Cardiac muscle cell (in vitro differentiated cells and primary cell): ENCODE measurements at regions not wholly inside any gene's neighbourhood (a gene's known extent, or its start where the extent isn't known, plus 50 kb on each side); places are given as distances from the start of the nearest gene placed in this dataset.
"Not testable (repeated sequence)": the region's sequence is repeated elsewhere in the genome, so short reads cannot be mapped to it uniquely, and the experiment has no call there.

Experiments
- DNase-seq, 2 donors: peaks; one replicate each; pipeline versions ENCODE4 v3.0.0 to v3.0.0-alpha.2; 2010 to 2017; ENCODE audit warnings: low read depth in 1 of 2, low spot score in 1 of 2
- H3K27ac ChIP-seq: fragments of 200-600 bp; sonication (generic); 2 replicates; pipeline ENCODE4 v1.5.1; 2016
- H3K27me3 ChIP-seq: fragments of 200-600 bp; sonication (generic); 2 replicates; pipeline ENCODE4 v1.6.0; 2016; ENCODE audit warnings: control low read depth
- H3K36me3 ChIP-seq: fragments of 200-600 bp; sonication (generic); 2 replicates; pipeline ENCODE4 v1.5.1; 2016; ENCODE audit warnings: control low read depth
- H3K4me1 ChIP-seq: fragments of 200-600 bp; sonication (generic); 2 replicates; pipeline ENCODE4 v1.8.1; 2017; ENCODE audit warnings: low read depth, mild to moderate bottlenecking, mixed run types
- H3K4me3 ChIP-seq: fragments of 200-600 bp; sonication (generic); 2 replicates; pipeline ENCODE4 v1.5.1; 2016; ENCODE audit warnings: mild to moderate bottlenecking
- H3K9me3 ChIP-seq: fragments of 200-600 bp; sonication (generic); 2 replicates; pipeline ENCODE4 v1.5.1; 2017; ENCODE audit warnings: low read depth, mild to moderate bottlenecking, control low read depth
- TF ChIP-seq, protein P1 (sequence below): IDR thresholded peaks from 2 replicates; pipeline ENCODE4 v1.5.1; 2012; ENCODE audit warnings: low read depth, mild to moderate bottlenecking, low read length

DNA sequence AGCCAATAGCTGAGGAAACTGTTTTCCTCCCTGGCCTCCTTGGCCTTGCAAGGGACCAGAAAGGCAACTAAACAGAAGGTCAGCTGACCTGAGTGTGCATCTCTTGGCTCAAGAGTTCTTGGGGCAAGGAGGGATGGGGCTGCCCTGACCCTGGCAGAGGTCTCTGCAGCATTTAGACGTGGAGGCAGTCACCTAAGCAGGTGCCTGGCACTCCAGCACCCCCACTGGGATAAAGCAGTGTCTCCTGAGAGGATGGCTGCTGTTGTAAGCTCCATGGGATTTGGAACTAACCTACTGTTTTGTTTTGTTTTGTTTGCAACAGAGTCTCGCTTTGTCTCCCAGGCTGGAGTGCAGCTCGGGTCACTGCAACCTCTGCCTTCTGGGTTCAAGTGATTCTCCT, 185.2 kb downstream of the TBC1D2B start:
- no peaks in the 10 kb centered on the region for H3K9me3 ChIP-seq
- no peaks in the 10 kb centered on the region for H3K27me3 ChIP-seq
- no peak overlapping the region for H3K27ac ChIP-seq
- peaks cover 8% of the 10 kb centered on the region for H3K4me1 ChIP-seq
- no peak for DNase-seq
- H3K36me3 ChIP-seq = no peaks in the 10 kb centered on the region
- TF ChIP-seq, protein P1, sequence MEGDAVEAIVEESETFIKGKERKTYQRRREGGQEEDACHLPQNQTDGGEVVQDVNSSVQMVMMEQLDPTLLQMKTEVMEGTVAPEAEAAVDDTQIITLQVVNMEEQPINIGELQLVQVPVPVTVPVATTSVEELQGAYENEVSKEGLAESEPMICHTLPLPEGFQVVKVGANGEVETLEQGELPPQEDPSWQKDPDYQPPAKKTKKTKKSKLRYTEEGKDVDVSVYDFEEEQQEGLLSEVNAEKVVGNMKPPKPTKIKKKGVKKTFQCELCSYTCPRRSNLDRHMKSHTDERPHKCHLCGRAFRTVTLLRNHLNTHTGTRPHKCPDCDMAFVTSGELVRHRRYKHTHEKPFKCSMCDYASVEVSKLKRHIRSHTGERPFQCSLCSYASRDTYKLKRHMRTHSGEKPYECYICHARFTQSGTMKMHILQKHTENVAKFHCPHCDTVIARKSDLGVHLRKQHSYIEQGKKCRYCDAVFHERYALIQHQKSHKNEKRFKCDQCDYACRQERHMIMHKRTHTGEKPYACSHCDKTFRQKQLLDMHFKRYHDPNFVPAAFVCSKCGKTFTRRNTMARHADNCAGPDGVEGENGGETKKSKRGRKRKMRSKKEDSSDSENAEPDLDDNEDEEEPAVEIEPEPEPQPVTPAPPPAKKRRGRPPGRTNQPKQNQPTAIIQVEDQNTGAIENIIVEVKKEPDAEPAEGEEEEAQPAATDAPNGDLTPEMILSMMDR = no peak
- no peak overlapping the region for H3K4me3 ChIP-seq

DNA sequence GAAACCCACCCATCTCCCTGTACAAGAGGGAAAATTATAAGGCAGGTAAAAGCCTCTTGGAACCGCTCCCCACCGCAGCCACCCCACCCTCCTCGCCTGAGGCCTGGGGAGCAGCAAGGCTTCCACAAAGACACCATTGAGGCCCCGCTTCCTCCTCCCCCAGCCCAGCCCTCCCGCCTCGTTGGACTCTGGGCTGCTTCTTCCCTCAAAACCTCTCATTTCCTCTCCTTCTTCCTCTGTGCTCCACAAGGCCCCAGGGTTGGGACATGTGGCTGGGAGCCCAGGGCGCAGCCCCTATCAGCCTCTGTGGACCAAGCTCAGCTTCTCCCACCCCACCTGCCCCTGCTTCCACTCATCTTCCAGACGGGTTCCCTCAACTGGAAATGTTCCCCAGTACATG, 185.6 kb downstream of the TBC1D2B start:
- H3K27ac ChIP-seq, H3K4me3 ChIP-seq, H3K27me3 ChIP-seq, H3K36me3 ChIP-seq, DNase-seq, H3K4me1 ChIP-seq, H3K9me3 ChIP-seq: not testable (repeated sequence)

DNA sequence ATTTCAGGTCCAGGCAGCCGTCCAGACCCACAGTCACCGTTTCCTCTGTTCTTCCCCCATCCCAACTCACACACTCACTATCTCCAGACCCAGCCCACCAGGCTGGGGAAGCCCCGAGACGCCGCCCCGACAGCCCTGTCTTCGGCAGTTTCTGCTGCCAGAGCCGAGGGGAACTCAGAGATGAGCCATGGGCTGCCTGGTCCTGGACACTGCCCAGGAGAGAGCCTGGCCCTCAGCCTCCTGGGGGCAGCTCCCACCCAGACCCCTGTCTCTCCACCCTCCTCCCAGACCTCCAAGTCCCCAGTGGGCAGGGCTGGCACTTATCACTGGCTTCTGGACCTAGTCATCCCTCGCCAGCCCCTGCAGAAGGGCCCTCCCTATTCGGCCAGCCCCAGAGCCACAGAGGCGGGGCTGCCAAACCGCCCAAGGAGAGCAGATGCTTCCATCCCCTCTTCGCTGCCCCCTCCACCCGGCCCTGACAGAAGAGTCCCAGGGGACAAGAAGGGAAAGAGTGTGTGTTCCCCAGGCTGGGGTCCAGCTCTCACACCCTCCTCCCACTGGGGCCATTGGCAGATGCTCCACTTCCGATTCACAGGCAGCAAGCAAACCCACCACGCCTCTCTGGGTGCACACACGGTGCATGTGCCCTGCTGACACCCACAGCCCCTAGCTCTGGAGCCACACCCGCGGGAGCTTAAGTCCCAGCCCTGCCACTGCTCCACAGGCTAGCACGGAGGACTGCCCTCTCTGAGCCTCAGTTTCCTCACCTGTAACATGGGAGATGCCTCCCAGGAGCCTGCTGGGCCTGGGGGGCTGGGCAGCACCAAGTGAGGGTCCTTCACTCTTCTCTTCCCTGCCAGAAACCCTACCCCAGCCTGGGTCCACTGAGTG, 186.4 kb downstream of the TBC1D2B start:
- not testable (repeated sequence) for H3K4me3 ChIP-seq, H3K27ac ChIP-seq, H3K36me3 ChIP-seq, H3K9me3 ChIP-seq, H3K4me1 ChIP-seq, H3K27me3 ChIP-seq
- peak in 1 of 2 donors; percentile 32 for DNase-seq

DNA sequence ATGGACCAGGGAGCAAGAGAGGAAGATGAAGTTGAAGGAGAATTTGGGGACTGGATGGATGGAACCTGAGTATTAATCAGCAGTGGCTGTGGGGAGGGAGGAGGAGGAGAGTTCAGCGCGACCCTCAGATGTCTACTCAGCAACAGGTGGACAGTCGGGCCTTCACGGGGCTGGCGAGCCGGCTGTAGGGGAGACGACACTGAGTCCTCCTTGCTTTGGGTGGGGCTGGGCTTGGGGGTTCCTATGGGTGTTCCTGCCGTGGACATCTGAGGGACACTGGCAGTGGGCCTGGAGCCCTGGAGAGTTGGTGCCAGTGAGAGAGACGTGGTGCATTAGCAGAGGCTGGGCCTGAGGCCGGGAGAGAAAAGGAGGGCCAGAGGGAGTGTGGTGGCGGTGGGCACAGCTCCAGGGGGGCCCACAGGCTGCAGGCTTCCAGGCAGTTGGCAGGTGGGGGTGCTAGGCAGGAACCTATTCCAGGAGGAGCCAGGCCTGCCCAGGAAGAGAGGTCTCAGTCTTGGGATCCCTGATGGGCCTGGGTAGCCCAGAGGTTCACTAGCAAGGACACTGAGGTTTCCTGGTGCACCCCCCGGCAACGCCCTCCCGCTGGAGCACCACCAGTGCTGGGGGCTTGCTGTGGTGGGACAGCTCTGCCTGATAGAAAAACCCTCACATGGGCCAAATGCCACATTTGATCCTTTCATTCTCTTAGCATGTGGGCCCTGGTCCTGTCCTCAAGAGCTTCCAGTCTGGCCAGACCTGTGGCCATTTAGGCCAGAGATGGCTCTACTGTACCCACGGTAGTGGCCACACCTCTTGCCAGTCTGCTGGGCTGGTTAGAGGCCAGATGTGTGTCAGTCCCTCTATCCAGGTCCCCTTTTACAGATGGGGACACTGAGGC, 187.4 kb downstream of the TBC1D2B start:
- not testable (repeated sequence) for DNase-seq, H3K9me3 ChIP-seq, H3K4me3 ChIP-seq, H3K36me3 ChIP-seq, H3K27me3 ChIP-seq, H3K27ac ChIP-seq
- peaks cover 11% of the 10 kb centered on the region for H3K4me1 ChIP-seq

DNA sequence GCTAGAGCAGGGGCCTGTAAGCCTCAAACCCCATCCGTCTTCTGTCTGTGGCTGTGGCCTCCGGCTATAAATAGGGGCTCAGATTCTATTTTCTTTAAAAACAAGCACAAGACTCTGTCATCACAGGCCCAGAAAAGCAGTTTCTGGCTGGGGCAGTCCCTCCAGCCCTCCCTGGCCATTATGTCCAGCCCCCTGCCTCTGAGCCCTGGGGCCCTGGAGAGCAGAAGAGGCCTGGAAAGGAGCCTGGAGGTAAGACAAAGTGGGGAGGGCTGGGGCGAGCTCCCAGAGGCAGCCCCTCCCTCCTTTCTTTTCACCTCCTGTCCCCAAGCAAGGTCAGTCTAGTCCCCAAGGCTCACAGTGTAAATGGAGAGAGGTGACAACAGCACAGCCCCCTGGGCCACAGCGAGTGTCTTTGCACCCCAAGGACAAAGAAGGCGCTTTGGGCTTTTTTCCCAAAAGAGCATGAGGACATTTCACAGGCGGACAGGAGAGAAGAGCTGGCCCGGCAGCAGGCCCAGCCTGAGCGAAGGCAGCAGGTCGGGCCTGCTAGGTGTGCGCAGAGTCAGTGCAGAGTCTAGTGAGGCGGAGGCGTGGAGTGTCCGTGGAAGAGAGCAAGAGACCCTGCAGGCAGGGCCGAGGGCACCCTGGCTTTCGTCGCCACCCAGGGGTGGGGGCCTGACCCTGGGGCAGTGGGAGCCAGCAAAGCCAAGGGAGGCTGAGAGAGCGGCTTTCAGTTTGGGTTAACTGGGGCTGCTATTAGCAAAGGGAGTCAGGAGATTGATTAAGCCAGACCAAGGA, 188.3 kb downstream of the TBC1D2B start:
- Histone ChIP-seq H3K36me3 (no peaks in the 10 kb centered on the region), H3K9me3 (no peaks in the 10 kb centered on the region), H3K4me3 (no peak overlapping the region), H3K27me3 (no peaks in the 10 kb centered on the region), H3K27ac (peak overlapping the region; percentile 76), H3K4me1 (peaks cover 15% of the 10 kb centered on the region)
- TF ChIP-seq, protein P1 = no peak
- no peak for DNase-seq

DNA sequence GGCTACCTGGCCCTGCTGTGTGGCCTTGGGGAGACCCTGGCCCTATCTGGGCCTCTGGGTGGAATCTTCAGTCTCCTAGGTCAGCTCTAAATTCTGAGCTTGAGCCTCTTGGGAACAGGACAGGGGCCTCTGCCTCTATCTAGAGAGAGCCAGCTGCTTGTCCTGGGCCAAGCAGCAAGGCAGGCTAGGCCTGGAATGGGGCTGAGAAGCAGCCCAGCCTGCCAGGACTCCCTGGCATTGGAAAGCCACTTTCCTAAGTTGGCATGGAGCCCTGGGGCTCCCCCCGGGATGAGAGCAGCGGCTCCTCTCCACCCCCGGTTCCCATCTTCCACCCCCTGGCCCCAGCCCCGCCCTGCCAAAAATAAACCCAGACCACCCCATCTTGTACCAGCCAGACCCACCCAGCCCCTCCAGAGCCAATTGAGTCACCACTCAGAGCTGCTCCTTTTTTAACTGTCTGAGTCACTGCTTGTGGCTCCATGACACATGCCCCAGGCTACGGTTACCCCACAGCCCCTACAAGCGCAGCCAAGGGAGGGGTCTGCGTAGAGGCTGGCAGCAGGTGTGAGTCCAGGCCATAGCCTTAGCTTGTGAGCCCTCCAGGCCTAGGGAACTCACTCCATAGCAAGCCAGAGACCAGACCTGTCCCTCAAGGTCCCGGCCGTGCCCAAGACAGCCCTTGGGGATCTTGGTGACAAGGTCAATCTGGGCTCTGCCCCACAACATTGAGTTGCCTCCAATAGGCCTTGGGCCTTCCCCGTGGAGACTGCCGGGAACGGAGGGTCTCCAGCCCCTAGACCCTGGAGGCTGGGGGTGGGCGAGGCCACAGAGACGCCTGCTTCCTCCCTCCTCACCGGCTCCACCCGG, 189.7 kb downstream of the TBC1D2B start:
- H3K27ac ChIP-seq, H3K9me3 ChIP-seq, H3K36me3 ChIP-seq, H3K27me3 ChIP-seq, H3K4me3 ChIP-seq, DNase-seq: not testable (repeated sequence)
- H3K4me1 ChIP-seq = peaks cover 15% of the 10 kb centered on the region
